GM23338 (cell line): ENCODE measurements at regions not wholly inside any gene's neighbourhood (a gene's known extent, or its start where the extent isn't known, plus 50 kb on each side); places are given as distances from the start of the nearest gene placed in this dataset.
"Not testable (repeated sequence)": the region's sequence is repeated elsewhere in the genome, so short reads cannot be mapped to it uniquely, and the experiment has no call there.

Source experiments
- EZH2 ChIP-seq: fragments of 200-600 bp; sonication (generic); IDR thresholded peaks from one replicate; pipeline ENCODE4 v1.8.0; 2017; ENCODE audit warnings: antibody characterized with exemption, mild to moderate bottlenecking, low read depth; ENCODE audit not compliant: unreplicated experiment
- STAT1 ChIP-seq: IDR thresholded peaks from one replicate; pipeline ENCODE4 v1.6.1; 2016; ENCODE audit warnings: antibody characterized with exemption; ENCODE audit not compliant: unreplicated experiment

GRCh38 chr5:97234380-97234779 lies 51.3 kb upstream of the RIOK2 start:
- TF ChIP-seq EZH2, STAT1: not testable (repeated sequence)
